Astrocyte of the hippocampus (primary cell): ENCODE measurements at regions not wholly inside any gene's neighbourhood (a gene's known extent, or its start where the extent isn't known, plus 50 kb on each side); places are given as distances from the start of the nearest gene placed in this dataset.
"Not testable (repeated sequence)": the region's sequence is repeated elsewhere in the genome, so short reads cannot be mapped to it uniquely, and the experiment has no call there.

Source experiments
- DNase-seq: peaks from one replicate; pipeline ENCODE4 v3.0.0; 2011; ENCODE audit warnings: low read depth, low spot score

- no peak for DNase-seq
These were observed 247.6 kb downstream of the EMP1 start for GRCh38 chr12:13444076-13444475.

DNA sequence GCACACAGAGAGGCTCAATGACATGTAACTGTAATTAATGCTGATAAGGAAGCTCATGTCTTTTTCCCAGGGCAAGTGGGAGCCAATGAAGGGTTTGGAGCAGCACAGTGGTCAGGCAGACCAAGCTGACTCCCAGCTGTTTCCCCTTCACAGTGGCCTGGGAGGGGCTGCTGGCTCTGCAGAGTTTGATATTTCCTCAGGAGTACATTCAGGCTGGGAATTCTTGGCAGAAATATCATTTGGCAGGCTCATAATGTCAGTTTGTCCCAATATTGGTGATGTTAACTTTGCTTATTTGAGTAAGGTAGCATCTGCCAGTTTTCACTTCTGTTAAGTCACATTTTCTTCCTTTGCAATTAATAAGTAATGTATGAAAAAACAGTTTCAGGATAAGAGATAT is 247.0 kb downstream of the EMP1 start:
- DNase-seq: no peak

GRCh38 chr12:13443028-13443427 is 246.5 kb downstream of the EMP1 start:
- no peak for DNase-seq

GRCh38 chr12:13442457-13442856 is 245.9 kb downstream of the EMP1 start:
- no peak for DNase-seq

DNA sequence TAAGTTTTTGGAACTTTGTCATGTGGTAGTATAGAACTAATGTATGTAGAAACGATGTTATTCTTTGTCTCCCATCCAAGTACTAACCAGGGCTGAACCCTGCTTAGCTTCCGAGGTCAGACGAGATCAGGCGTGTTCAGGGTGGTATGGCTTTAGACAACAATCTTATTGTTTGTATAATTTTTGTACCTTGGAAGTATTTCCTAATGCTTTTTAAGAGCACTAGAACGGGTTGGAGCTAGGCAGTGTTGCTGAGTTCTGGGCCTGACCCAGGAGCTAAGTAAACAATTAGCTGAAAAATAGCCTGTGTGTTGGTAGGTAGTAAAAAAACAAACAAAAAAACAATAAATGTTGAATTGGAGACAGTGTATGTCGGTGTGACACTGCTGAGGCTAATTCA is 244.3 kb downstream of the EMP1 start:
- DNase-seq: no peak

DNA sequence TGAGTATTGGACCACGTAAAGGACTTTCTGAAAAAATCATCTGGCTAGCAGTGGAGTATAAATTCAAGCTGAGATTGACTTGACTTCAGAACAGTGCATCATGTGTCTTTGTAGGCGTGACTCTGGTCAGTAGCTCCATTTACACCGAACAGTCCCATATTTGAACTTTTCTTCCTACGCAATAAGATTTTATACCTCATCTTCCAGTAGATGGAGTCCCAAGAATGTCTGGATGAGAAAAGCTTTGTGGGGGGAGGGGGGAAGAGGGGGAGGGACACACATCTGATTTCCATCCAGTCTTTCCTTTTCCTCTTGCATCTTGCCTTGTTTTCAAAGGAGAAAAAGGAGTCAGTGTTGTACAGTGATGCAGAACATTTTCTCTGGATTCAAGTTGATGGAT is 241.0 kb downstream of the EMP1 start:
- no peak for DNase-seq

GRCh38 chr12:13436696-13437391 is 240.3 kb downstream of the EMP1 start:
- DNase-seq: peak; percentile 48

- DNase-seq: peak; percentile 9
These were observed 239.7 kb downstream of the EMP1 start for GRCh38 chr12:13436182-13436581.

GRCh38 chr12:13435235-13435933 is 238.9 kb downstream of the EMP1 start:
- peak; percentile 44 for DNase-seq

DNA sequence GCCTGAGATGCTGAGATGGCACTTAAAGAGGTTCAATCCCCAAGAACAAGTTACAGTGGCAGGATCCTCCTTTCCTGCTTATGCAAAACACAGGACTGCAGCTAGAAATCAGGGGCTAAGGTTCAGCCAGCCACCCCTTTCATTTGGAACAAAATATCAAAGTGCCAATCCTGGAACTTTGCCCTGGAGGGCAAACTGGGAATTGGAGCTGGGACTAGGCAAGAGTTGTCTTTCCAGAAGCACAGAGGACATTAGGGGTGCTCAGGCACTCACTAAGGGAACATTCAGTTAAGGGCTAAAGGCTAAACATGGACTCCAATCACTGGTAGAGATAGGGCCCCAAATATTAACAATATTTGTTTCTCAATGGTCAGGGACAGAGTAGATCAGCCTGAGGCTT is 237.2 kb downstream of the EMP1 start:
- DNase-seq: no peak

- DNase-seq: no peak
These were observed 234.5 kb downstream of the EMP1 start for GRCh38 chr12:13431041-13431440.

DNA sequence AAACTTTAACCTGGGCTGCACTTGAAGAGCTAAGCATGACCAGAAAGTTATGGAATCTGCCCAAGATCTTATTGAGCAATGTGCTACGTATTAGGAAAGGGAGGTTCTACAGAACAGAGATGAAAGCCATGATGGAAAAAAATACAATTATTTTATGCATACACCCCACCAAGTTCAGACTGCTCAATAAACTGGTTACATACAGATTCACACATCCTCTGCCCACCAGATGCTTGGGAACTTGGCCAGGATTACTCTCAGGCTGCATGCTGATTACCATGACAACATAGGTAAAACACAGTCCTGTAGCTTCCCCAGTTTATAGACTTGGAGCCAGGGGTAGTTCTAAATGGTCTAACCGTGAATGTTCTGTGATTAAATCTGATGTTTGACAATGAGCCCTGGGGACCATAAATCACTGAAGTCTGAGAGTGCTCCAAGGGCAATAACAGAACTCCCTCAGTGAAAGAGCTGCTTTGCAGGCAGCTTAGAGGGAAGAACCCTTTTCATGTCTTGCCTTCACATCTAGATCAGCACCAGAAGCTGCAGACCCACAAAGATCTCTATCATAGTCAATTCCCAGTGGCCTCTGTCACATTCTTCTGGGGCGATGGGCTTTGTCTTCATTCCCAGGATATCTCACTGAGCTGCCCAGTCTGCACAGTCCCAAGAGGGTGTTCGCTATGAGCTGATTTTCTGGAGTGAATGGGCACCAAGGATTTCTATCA is 232.2 kb downstream of the EMP1 start:
- peak; percentile 11 for DNase-seq

GRCh38 chr12:13425766-13426165 is 229.2 kb downstream of the EMP1 start:
- peak; percentile 72 for DNase-seq

- DNase-seq: no peak
These were observed 225.8 kb downstream of the EMP1 start for GRCh38 chr12:13422291-13422690.

GRCh38 chr12:13417516-13417915 is 221.0 kb downstream of the EMP1 start:
- DNase-seq: no peak

GRCh38 chr12:13411287-13411686 is 214.8 kb downstream of the EMP1 start:
- no peak for DNase-seq

DNA sequence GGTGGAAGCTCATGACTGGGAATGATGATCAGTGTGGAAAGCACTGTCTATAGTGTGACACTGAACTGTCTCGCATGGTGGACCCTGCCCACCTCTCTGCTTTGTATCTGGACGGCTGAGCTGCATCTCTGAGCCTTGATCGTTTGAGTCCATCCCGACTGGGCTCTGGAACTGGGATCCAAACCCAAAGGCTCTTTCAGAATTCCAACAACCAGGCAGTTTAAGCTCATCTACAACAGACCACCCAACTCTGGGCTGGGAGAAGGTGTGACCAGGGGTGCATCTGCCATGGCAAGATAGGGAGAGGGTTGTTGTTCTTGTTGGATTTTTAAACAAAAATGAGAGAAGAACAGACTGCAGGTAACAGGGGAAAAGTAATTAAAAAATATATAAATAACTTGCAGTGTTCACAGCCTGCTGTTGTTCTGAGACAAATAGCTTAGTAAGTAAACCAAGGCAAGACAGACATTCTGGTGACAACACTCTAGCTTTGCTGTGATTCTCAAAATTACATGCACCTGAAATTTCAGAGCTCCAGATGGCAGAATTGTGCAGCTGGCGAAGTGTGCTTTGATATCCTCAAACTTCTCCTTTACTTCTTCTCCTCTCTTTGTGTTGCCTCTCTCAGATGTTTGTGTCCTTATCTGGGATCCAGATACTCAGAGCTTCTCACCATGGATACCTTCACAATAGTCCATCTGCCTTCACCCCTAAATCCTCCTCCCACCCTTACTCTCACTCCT is 209.6 kb downstream of the EMP1 start:
- DNase-seq: no peak

DNA sequence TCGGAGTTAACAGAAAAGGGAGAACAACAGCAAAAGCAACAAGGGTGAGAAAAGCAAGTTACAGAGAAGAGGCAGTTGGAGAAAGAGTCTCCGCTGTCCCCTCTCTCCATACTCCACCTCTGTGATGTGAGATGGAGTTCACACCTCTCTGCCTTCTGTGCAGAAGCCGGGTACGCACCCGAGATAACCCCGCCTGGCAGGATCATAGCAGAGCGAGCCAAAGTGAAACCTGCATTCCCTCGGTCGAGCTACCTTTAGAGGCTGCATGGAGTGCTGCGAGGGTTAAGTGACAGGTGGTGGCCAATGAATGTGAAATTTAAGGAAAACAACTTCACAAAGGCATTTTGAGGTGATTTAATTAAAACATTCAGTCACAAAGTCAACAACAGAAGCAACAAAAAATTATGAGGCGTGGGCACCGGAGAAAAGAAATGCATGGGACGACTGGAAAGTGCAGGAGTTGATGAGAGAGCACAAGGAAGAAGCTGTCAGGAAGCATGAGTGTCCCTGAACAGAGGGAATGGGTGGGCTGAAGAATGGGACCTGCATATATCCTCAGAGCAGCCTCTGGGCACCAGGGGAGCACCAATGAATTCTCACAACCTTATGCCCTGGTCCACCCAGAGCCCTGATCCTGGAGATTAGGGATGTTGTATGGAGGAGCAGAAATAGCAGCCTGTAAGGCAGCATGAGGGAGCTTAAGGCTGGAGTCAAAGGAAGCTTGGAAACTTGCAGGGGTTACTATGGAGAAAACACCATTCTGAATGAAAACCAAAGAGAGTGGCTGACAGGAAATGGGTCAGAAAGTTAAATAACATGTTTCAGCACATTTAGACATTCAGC is 208.3 kb downstream of the EMP1 start:
- DNase-seq: no peak

GRCh38 chr12:13404111-13404628 is 207.6 kb downstream of the EMP1 start:
- DNase-seq: no peak

GRCh38 chr12:13391375-13391774 is 194.8 kb downstream of the EMP1 start:
- not testable (repeated sequence) for DNase-seq

- DNase-seq: no peak
These were observed 194.4 kb downstream of the EMP1 start for GRCh38 chr12:13390918-13391317.
